ENCODE measurements at regions not wholly inside any gene's neighbourhood (a gene's known extent, or its start where the extent isn't known, plus 50 kb on each side); places are given as distances from the start of the nearest gene placed in this dataset.

DNA sequence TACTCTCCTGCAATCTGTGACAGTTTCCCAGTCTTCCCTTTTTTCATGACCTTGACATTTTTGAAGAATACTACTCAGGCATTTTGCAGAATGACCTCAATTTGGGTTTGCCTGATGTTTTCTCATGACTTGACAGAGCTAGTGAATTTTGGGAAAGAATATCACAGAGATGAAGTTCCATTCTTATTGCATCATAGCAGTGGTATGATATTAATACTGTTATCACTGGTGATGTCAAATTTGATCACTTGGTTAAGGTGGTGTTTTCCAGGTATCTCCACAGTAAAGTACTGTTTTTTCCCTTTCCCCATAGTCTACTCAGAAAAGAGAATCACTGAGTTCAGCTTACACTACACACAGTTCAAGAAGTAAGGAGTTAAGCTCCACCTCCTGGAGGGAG is 56.2 kb upstream of the XPA start:
- ChIA-PET POLR2A (ENCODE audit: unreplicated experiment) (no interaction called here), CTCF (no interaction called here)
- Histone ChIP-seq H3K9me3 (ENCODE audit: control insufficient read depth, insufficient read depth, low read length) (no peaks in the 10 kb centered on the region), H3K27me3 (ENCODE audit: control insufficient read depth, insufficient read depth, low read length) (peaks cover 49% of the 10 kb centered on the region), H2BK120ac (ENCODE audit: low read depth, low read length) (no peak overlapping the region), H2BK5ac (ENCODE audit: low read depth, low read length, poor library complexity, severe bottlenecking) (no peak overlapping the region), H2AK9ac (replicated peaks; ENCODE audit: low read depth, low read length, poor library complexity) (no peak overlapping the region), H3K36me3 (ENCODE audit: control insufficient read depth, insufficient read depth, low read length) (no peaks in the 10 kb centered on the region), H3K4me2 (ENCODE audit: low read depth, low read length) (no peak overlapping the region), H4K8ac (ENCODE audit: low read depth in 2 of 2, low read length in 2 of 2) (no peak overlapping the region), H2BK15ac (ENCODE audit: low read depth, low read length) (no peak overlapping the region), H2AFZ (replicated peaks; ENCODE audit: low read length, poor library complexity) (no peak overlapping the region), H4K5ac (ENCODE audit: low read depth, low read length) (no peak overlapping the region), H3K14ac (replicated peaks; ENCODE audit: low read depth, low read length) (no peak overlapping the region), H3K27ac (ENCODE audit: insufficient read depth, low read length) (no peak overlapping the region), H3K9me1 (ENCODE audit: insufficient read depth, low read length) (no peaks in the 10 kb centered on the region), H4K20me1 (ENCODE audit: insufficient read depth, low read length) (no peaks in the 10 kb centered on the region), H3K18ac (ENCODE audit: low read depth, low read length) (no peak overlapping the region), H2AK5ac (ENCODE audit: low read depth, low read length) (no peak overlapping the region), H3K4me1 (ENCODE audit: control insufficient read depth, insufficient read depth, low read length) (no peaks in the 10 kb centered on the region), H2BK20ac (ENCODE audit: low read depth, low read length) (no peak overlapping the region), H3K9ac (ENCODE audit: low read depth, low read length) (no peak overlapping the region), H4K91ac (ENCODE audit: insufficient read depth, low read depth, low read length) (no peak overlapping the region), H3K56ac (ENCODE audit: extremely low read depth, insufficient read depth, low read length) (no peak overlapping the region), H3K79me1 (ENCODE audit: low read depth in 1 of 2, low read length in 2 of 2) (no peaks in the 10 kb centered on the region), H3K23ac (ENCODE audit: low read depth, low read length) (no peak overlapping the region), H3K4me3 (ENCODE audit: insufficient read depth, low read depth, low read length) (no peak overlapping the region), H3K4ac (ENCODE audit: low read depth, low read length) (no peak overlapping the region)
- dilution Hi-C loops (cut with HindIII; ENCODE audit: low sequenced_read_pairs, unreplicated experiment) (no loop called here), in situ Hi-C loops (cut with MboI; ENCODE audit: low sequenced_read_pairs) (no loop called here), intact Hi-C loops (cut with micrococcal nuclease) (no loop called here)
- no TSS peak for BruUV-seq (replicated peaks)
- no peak for DNase-seq
- TF ChIP-seq CEBPB (IDR thresholded peaks at IDR 0.05; ENCODE audit: low read depth, low read length) = peak; percentile 51; the same call in 1 of the 2 replicates
- no peak for TF ChIP-seq MXI1 (IDR thresholded peaks at IDR 0.05; ENCODE audit: borderline replicate concordance, low read depth, low read length)
- ATAC-seq (ENCODE audit: low read depth) = no peak
